ENCODE measurements at regions not wholly inside any gene's neighbourhood (a gene's known extent, or its start where the extent isn't known, plus 50 kb on each side); places are given as distances from the start of the nearest gene placed in this dataset.

DNA sequence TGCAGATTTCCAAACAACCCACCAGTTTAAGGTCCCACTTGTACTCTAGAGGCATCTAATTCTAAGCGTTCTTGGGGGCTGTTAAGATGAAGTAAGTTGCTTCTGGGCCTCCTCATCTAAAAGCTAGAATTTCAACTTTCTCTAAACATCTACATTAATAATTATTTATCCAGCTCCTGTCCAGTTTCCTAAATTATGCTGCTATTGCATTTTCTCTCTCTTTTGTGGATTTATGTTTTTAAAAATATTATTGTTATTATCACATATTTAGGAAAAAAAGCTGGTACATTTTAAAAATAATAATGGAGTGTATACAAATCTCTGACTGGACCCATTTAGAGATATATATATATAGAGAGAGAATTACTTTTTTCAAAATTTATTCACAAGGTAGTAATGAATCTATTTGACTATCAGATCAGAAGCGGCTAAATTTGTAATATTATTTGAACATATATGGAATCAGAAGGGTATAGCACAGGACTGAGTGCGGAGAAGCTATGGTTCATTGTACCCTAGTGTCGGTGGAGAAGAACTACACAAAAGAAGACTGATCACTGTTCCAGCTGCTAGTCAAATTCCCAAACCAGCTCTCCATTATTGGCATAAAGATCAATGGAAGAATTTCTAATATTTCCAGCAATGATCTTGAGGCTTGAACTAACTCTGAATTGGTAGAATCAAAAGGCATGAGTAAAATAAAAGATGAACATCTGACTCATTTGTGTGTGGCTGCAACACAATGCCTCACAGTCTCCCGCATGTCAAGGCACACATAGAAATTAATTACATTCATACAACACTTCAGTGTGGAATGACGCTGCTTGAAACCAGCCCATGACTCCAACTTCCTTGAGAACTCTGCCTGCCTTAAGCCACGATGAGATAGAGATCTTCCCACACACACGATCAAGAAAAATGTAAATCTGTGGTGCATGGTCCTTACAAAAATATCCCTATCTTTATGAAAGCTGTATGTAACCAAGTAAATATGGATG is 433.4 kb upstream of the OR4E1 start:
- Histone ChIP-seq H3K4me3 (no peak overlapping the region), H3K9me3 (no peaks in the 10 kb centered on the region), H3K4me1 (no peaks in the 10 kb centered on the region), H3K4me2 (no peak overlapping the region), H3K27ac (no peak overlapping the region)
- 46% methylated on average over 8 of the region's 8 CpGs for WGBS (ENCODE audit: missing lambda C conversion rate)
- CTCF ChIA-PET: interaction anchor here (0.7 to 1.3 kb wide), 5 partner anchors 9 to 516 kb away, joined by 3 read pairs; no protein-coding TSS in a partner anchor
- POLR2A ChIA-PET: no interaction called here
- ATAC-seq (no peak), DNase-seq (ENCODE audit: low read depth in 1 of 2, low spot score in 1 of 2) (no peak), FAIRE-seq (no peak)
- TF ChIP-seq CEBPB (IDR thresholded peaks at IDR 0.05) (no peak), MAFK (IDR thresholded peaks at IDR 0.05; ENCODE audit: partially characterized antibody) (peak; percentile 21)

DNA sequence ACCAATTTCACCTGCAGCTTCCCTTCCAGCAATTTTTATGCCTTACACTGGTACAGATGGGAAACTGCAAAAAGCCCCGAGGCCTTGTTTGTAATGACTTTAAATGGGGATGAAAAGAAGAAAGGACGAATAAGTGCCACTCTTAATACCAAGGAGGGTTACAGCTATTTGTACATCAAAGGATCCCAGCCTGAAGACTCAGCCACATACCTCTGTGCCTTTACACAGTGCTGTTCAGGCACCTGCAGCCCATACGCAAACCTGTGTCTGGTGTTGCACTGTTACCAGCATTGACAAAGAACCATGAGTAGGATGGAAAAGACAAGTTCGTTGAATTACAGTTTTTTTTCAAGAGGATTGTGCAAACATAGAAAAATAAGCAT is 432.0 kb upstream of the OR4E1 start:
- 19% methylated on average over 4 of the region's 4 CpGs for WGBS (ENCODE audit: missing lambda C conversion rate)
- no peak for ATAC-seq
- Histone ChIP-seq H3K4me2 (no peak overlapping the region), H3K4me3 (no peak overlapping the region), H3K9me3 (no peaks in the 10 kb centered on the region), H3K4me1 (no peaks in the 10 kb centered on the region), H3K27ac (no peak overlapping the region)
- no peak for DNase-seq (ENCODE audit: low read depth in 1 of 2, low spot score in 1 of 2)
- ChIA-PET POLR2A (no interaction called here), CTCF (interaction anchor here (0.6 to 1.4 kb wide), 2 partner anchors 120 to 286 kb away, joined by 3 to 4 read pairs; no protein-coding TSS in a partner anchor)
- TF ChIP-seq, protein P1, sequence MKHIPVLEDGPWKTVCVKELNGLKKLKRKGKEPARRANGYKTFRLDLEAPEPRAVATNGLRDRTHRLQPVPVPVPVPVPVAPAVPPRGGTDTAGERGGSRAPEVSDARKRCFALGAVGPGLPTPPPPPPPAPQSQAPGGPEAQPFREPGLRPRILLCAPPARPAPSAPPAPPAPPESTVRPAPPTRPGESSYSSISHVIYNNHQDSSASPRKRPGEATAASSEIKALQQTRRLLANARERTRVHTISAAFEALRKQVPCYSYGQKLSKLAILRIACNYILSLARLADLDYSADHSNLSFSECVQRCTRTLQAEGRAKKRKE (CRISPR knock-in tag; IDR thresholded peaks at IDR 0.05; ENCODE audit: low read depth): no peak
- TF ChIP-seq E2F6 (IDR thresholded peaks at IDR 0.05; ENCODE audit: borderline replicate concordance, low read depth) (no peak), SREBF2 (IDR thresholded peaks at IDR 0.05) (no peak), SMC3 (IDR thresholded peaks at IDR 0.05) (no peak), KDM5A (IDR thresholded peaks at IDR 0.05) (no peak), ELK1 (IDR thresholded peaks at IDR 0.05; ENCODE audit: low read depth, low read length) (no peak), TP53 (CRISPR knock-in tag; IDR thresholded peaks at IDR 0.05) (no peak), JUNB (IDR thresholded peaks at IDR 0.05) (no peak), BCL3 (IDR thresholded peaks at IDR 0.05) (no peak)
- TF ChIP-seq, protein P2, sequence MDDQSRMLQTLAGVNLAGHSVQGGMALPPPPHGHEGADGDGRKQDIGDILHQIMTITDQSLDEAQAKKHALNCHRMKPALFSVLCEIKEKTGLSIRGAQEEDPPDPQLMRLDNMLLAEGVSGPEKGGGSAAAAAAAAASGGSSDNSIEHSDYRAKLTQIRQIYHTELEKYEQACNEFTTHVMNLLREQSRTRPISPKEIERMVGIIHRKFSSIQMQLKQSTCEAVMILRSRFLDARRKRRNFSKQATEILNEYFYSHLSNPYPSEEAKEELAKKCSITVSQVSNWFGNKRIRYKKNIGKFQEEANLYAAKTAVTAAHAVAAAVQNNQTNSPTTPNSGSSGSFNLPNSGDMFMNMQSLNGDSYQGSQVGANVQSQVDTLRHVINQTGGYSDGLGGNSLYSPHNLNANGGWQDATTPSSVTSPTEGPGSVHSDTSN (IDR thresholded peaks at IDR 0.05): no peak
- TF ChIP-seq, protein P3, sequence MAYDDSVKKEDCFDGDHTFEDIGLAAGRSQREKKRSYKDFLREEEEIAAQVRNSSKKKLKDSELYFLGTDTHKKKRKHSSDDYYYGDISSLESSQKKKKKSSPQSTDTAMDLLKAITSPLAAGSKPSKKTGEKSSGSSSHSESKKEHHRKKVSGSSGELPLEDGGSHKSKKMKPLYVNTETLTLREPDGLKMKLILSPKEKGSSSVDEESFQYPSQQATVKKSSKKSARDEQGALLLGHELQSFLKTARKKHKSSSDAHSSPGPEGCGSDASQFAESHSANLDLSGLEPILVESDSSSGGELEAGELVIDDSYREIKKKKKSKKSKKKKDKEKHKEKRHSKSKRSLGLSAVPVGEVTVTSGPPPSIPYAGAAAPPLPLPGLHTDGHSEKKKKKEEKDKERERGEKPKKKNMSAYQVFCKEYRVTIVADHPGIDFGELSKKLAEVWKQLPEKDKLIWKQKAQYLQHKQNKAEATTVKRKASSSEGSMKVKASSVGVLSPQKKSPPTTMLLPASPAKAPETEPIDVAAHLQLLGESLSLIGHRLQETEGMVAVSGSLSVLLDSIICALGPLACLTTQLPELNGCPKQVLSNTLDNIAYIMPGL (CRISPR knock-in tag; IDR thresholded peaks at IDR 0.05; ENCODE audit: borderline replicate concordance): no peak
- FAIRE-seq: no peak
